GM19238 (cell line): ENCODE measurements at regions not wholly inside any gene's neighbourhood (a gene's known extent, or its start where the extent isn't known, plus 50 kb on each side); places are given as distances from the start of the nearest gene placed in this dataset.
"Not testable (repeated sequence)": the region's sequence is repeated elsewhere in the genome, so short reads cannot be mapped to it uniquely, and the experiment has no call there.

ENCODE experiments used
- DNase-seq: peaks from one replicate; pipeline ENCODE4 v3.0.0; 2011; ENCODE audit warnings: low spot score; ENCODE audit not compliant: insufficient read length

DNA sequence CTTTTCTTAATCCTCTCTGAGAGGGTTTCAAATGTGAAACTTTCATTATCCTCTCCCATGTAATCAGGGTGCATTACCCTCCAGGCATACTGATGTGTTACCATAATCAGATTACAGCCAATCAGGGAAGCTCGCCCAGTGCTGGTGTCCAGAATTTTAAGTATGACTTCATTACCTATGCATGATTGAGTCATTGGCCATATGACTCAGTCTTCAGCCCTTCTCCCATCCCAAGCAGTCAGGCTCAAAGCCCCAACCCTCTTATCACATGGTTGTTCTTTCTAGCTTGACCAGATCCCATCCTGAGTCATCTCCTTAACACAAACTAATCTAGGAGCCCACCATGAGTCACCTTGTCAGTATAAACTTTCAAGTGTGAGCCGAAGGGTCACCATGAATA lies 1668.1 kb upstream of the AGA start:
- DNase-seq = no peak

DNA sequence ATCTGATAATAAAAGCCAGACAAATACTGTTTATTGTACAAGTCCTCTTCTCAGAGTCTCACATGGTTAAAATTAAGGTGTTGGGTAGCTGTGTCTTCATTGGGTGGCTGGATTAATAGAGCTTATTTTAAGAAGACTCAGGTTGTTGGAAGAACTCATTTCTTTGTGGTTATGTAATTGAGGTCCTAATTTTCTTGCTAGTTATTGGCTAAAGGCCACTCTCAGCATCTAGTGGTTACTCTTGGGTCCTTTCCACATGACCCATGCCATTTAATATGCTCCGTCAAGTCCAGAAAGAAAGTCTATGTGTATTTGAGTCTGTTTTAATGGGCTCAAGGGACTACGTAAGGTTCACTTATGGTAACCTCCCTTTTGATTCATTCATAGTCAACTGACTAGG lies 1668.6 kb upstream of the AGA start:
- no peak for DNase-seq

DNA sequence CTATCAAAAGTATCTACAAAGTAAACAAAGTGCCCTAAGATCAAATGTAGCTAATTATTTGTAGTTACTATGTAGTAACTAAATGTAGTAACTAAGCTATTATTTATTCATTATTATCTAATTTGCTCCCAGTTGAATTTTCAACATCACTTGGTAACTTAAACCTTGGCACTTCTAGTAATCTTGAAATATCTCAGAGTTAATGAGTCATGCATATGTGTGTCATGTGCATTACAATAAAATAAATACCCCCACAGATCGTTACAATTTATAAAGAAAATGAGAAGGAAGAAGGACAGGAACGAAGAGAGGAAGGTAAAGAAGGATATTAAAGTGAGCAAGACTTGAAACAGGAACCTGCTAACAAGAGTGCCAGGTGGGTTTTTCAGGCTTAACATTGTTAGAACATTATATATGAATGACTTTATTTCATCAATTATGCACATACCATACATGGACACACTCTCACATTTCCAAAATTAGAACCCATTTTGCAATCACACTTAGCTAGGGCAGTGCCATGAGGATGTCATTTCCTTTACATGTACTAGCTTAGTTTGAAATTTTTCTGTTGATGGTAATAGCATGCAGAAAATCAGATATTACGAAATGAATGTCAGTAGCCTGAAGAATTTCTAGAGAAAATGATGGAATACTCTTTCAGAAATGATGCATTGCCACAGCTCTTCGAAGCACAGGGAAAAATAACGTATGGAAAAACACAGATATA lies 1670.4 kb upstream of the AGA start:
- no peak for DNase-seq

DNA sequence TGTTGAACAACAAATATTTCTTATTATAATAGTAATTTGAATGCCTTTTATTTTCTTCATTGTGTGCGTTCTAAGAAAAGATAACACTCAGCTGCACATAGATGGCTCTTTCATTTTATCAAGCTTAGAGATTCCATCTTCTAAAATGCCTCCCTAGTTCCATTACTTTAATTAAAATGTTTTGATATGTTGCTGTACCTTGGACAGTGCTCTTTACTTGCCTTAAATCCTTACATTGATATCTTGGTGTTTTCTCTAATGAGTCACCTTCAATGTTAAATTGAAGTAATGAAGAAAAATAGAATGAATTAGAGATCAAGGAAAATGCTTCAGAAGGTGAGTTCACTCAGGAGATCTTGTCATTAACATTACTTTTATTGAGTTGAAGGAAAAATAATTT lies 1672.4 kb upstream of the AGA start:
- DNase-seq = no peak

DNA sequence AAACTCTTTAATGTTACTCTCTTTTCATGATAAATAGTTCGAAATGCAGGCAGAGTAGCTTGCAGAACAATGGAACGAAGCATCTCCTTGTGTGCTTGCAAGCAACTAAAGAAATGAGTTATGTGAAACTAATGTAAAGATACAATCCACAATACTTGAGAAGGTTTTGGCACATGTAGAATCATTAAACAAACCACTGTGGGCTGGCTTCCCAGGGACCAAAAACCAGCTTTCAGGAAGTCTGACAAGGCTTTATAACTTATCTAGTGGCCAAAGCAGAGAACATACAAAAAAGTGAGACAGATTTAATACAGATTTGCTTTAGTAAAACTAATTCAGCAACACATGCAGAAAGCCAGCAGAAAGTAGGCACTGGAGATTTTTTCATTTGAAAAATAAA lies 1673.8 kb upstream of the AGA start:
- no peak for DNase-seq

DNA sequence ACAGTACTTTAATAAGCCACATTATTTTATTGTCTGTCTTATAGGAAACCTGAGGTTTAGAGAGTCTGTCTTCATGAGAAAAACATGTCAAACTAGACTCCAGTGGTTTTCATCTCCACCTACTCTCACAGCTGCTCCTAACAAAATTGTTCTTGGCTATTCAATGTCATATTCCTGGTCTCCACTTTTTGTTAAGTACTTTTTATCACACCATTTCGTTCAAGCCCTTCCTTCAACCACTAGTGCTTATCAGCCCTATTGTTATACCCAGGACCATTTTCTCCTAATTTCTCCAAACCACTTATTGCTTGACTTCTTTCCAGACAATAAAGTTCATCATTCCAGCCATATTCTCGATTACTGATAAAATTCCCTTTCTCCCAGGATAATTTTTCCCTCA lies 1674.3 kb upstream of the AGA start:
- no peak for DNase-seq

DNA sequence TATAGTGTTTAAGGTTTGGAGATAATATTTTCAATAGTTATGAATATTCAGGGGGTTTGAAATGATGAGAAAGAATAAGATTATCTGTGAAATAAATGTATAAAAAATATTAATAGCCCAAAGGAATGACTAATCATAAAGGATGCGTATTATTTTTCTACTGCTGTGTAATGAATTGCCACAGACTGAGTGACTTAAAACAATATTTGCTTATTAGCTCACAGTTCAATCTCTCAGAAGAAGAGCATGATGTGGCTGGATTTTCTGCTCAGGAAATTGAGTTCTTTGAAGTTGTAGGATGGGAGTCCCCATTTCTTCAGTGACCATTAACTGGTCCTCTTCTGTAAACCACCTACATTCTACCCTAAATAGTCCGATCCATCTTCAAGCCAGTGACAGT lies 1680.8 kb upstream of the AGA start:
- no peak for DNase-seq

DNA sequence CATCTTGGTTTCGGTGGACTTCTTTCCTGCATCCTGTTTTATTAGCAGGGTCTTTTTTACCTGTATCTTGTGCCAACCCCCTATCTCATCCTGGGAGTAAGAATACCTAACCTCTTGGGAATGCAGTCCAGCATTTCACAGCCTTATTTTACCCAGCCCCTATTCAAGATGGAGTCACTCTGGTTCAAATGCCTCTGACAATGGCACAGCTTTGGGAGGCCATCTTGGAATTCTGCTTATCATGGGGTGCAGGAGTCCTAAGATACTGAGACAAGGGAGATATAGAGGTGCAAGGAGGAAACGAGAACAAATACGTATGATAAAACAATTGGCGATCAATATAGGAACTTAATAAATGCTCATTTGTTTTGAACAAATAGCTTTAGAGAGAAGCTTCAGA lies 1682.2 kb upstream of the AGA start:
- no peak for DNase-seq

DNA sequence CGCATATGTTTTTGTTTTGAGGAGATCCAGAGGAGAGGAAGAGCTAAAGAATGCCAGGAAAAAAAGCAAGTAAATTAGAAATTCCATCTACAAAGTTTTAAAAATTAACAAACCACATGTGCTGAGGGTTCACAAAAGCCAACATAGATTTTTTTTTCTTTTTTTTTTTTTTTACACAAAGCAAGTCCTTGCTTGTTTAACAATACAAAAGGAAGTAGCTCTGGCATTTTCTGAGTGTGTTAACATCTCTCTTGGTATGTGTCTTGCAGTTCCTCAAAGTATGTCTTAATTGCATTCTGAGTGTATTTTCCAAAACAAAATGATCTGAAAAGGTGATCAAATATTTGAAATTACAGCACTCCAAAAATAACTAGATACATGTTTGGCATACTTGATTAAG lies 1682.7 kb upstream of the AGA start:
- no peak for DNase-seq

DNA sequence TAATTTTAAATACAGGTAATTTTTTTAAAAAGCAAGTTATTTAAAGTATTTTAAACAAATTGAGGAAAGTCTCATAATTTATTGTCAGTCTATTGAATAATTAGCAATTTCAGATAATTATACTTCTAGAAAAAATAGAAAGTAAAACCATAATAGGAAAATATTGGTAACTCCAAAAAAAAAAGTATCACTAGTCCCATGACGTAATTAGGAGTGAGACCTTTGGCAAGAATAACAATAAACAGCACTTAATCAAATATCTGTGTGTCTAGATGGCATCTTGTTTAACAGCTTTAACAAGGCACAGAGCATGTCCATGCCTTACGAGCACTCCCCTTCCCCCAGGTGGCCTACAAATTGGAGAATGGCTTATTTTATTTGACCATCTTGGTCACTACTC lies 1683.6 kb upstream of the AGA start:
- DNase-seq = no peak

DNA sequence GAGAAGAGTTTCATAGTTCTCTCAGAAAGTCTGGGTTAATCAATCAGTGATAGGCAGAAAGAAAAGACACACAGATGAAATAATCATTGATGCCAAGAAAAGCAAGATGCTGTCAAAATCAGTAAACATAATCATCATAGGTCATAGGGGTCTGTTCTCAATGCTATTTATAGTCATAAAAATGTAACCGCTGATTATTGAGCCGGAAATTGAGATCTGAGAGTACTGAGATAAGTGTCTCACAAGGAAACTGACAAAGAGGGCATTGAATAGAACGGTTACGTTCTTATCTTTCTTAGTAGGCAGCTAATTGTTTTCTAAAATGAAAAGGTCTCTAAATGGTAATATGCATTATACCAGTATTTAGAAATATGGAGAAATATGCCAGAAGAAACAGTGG lies 1686.1 kb upstream of the AGA start:
- no peak for DNase-seq

DNA sequence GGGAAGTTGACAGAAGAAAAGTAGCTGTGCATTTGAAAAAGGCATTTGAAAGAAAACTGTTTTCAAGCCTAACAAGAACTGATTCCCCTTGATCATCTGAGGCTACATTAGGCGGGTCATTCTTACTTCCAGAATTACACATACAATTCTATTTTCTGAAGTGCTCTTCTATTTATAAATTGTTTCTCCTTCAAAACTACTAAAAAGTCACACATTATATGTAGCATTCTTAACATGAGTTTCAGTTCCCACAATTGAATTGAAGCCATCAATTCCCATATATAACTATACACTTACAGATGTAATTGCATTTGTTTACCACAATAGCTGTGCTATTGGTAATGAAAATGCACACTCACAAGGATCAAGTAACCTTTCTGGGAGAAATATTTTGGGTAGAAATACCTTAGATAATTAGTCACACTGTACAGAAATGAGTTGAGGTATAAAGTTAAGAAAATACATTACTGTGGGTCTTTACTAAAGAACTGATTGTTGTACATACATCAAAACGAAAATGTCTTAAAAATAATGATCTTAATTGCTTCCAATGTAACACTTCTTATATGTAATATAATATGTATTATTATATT lies 1688.0 kb upstream of the AGA start:
- DNase-seq = no peak

DNA sequence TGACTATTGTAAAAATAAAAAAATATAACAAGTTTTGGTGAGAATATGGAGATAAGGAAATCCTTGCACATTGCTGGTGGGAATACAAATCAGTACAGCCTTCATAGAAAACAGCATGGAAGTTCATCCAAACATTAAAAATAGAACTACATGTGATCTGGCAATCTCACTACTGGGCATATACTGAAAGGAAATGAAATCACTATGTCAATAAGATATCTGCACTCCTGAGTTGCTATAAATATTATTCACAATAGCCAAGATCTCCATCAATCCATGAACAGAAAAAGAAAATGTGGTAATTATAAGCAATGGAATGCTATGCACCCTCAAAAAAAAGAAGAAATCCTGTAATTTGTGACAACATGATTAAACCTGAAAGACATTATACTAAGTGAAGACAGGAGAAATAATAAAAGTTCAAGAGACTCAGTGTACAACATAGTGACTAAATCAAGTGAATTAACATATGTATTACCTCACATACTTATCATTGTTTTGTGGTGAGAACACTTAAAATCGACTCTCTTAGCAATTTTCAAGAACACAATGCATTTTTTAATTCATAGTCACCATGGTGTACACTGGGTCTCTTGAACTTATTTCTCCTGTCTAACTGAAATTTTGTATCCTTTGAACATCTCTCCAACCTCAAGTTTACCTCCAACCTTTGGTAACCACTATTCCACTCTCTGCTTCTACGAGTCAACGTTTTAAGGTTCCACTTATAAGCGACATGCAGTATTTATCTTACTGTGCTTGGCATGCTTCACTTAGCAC lies 1703.7 kb upstream of the AGA start:
- no peak for DNase-seq

DNA sequence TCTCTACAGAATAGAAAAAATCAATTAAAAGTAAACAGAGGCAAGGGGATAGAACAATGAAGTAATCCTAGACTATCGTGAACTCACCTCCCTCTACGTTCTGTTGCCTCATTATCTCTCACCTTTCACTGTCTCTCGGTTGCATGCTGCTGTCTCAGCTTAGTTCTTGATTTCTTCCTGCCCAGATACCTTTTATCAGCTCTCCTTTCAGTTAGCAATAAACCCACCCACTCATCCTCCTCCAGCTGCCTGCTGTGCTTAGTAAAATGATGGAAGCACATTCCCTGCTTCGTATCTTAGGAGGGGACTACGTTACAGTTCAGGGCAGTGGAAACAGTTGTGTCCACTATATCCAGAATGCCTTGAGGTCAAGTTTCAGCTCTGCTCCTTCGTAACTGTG lies 1709.5 kb upstream of the AGA start:
- no peak for DNase-seq

DNA sequence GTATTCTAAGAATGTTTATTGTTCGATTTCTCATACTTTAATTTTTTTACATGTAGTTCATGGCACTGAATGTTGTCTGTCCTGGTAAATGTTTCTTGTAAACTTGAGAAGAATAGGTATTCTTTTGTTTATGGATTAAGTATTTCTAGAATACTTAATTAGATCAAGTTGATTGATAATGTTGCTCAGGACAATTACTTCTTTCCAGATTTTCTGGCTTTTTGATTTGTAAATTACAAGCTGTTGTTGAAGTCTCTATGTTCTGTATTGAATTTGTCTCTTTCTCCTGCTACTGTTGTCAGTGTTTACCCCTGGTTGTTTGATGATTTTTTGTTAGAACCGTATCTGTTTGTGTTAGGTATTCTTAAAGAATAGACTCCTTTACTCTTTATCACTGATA lies 1720.9 kb upstream of the AGA start:
- no peak for DNase-seq

DNA sequence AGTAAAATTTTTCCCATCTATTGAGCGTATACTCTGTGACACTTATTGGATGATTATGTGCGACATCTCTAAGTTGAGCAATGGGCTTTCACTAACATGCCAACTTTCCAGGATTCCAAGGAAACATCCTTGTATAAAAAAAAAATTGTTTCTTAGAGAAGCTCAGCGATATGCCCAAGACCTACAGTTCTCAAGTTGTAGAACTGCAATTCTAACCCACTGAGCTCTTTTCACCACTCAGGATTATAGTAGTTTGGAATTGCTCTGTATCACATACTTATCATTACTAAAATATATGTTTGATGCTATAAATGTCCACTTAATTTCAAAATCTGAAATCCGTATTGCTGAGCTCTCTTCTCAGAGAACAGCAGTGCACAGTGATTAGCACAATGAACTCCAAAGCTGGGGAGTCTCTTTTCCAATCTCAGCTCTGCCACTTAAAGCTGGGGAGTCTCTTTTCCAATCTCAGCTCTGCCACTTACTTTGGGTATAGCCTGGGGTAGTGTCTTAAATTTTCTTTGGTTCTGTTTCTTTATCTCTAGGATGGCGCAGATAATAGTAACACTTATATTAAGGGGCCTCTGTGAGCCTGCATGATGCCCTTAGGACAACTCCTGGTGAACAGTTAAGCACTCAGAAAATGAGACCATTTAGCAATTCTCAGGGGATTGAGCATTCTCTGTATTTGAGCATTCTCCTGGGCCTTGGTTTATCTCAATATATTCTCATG lies 1722.2 kb upstream of the AGA start:
- DNase-seq = no peak

DNA sequence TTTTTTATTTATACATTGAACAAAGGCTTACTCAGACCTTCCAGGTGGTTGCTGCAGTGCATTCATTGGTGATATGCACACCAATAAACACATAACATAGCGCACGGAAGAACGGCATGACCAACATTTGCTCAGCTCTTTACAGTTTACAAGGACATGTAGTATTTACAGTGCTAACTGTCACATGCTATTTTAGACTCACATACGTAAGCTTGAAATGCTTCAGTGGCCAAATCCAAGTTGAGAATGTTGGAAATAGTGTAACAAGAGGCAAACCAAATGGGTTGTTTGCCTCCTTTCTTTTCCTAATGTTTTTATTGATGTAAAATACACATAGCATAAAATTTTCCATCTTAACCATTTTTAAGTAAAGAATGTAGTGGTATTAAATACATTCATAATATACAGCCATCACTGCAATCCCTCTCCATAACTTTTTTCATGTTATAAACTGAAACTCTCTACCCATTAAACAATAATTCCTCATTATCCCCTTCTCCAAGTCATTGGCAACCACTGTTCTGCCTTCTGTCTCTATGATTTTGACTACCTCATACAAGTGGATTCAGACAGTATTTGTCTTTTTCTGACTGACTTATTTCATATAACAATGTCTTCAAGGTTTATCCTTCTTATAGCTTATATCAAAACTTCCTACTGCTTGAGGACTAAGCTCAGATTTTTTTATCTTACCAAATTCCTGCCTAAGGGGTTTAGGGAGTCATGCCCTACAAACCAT lies 1722.9 kb upstream of the AGA start:
- DNase-seq = no peak

DNA sequence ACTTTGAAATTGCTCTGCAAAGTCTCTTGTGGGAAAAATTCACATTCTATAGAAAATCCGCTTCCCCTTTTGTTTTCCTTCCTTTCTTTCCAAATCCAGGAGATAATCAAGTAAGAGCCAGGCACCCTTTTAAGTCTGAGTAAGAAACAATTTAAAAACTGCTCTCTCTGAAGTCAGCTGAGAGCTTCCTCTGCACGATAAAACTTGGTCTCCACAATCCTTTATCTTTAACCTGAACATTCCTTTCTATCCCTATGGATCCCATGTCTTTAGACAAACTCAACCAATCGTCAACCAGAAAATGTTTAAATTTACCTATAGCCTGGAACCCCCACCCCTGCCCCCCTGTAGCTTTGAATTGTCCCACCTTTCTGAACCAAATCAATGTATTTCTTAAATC lies 1723.6 kb upstream of the AGA start:
- DNase-seq = no peak

DNA sequence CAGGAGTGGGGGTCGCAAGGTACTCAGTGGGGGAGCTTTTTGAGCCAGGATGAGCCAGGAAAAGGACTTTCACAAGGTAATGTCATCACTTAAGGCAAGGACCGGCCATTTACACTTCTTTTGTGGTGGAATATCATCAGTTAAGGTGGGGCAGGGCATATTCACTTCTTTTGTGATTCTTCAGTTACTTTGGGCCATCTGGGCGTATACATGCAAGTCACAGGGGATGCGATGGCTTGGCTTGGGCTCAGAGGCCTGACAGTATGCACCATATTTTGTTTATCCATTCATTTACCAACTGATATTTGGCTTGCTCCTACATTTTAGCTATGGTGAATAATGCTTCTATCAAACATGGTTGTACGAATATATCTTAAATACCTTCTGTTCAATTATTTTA lies 1728.1 kb upstream of the AGA start:
- DNase-seq = not testable (repeated sequence)

DNA sequence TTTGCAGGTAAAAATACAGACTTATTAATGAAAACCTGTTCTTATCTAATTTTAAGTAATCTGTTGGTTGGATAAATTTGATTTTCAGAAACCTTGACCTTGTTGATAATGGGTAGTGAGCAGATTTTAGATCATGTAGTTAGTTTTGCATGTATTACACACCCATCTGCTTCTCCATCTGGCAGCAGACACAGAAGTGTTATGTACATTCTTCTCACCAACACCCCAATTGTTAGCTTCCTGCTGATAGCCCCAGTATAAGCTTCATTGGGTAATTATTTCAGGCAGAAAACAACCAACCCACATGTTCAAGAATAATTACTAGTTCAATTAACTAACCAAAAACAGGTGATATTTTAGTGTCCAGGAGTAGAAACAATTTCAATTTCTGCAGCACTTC lies 1740.5 kb upstream of the AGA start:
- DNase-seq = no peak

DNA sequence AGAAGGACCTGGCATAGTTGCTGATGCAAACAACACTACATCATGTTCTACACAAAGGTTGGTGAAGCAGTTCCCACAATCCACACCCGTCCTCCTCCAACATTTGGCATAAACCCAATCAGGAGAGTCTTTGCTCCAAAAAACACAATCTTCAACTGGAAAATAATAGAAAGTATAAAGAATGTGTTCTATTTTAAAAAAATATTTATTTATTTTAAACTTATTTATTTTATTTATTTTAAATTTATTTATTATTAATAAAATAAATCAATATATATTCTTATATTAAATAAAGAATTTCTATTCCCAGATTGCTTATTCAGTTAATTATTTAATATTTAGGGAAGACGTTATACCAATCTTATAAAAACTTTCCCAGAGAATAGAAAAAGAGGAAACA lies 1753.7 kb upstream of the AGA start:
- no peak for DNase-seq
